IMR-90 (cell line): ENCODE measurements at regions not wholly inside any gene's neighbourhood (a gene's known extent, or its start where the extent isn't known, plus 50 kb on each side); places are given as distances from the start of the nearest gene placed in this dataset.

Experiments
- BHLHE40 ChIP-seq: fragments of 150-350 bp; IDR thresholded peaks from 2 replicates; pipeline ENCODE4 v1.6.1; 2016; ENCODE audit warnings: mild to moderate bottlenecking, low read depth, low read length
- CTCF ChIP-seq: conservative IDR thresholded peaks from 2 replicates; pipeline ENCODE4 v1.5.1; 2012; ENCODE audit warnings: mild to moderate bottlenecking, low read depth, low read length, improper control_type of control experiment
- MXI1 ChIP-seq: IDR thresholded peaks from 2 replicates; pipeline ENCODE4 v1.6.1; 2012; ENCODE audit warnings: low read depth, mild to moderate bottlenecking, low read length, moderate library complexity, borderline replicate concordance
- POLR2A ChIP-seq: IDR thresholded peaks from 2 replicates; pipeline ENCODE4 v1.6.1; 2012; ENCODE audit warnings: mild to moderate bottlenecking, low read depth, low read length
- TF ChIP-seq, protein P1 (sequence below): fragments of 150-350 bp; IDR thresholded peaks from 2 replicates; pipeline ENCODE4 v1.6.1; 2016; ENCODE audit warnings: low read depth, mild to moderate bottlenecking, low read length, moderate library complexity, borderline replicate concordance
- TF ChIP-seq, protein P2 (sequence below): fragments of 150-350 bp; IDR thresholded peaks from 2 replicates; pipeline ENCODE4 v1.6.1; 2017; ENCODE audit warnings: mild to moderate bottlenecking, antibody characterized with exemption, low read length, low read depth

GRCh38 chr9:119758990-119759389 lies 389.8 kb upstream of the BRINP1 start:
- TF ChIP-seq, protein P1, sequence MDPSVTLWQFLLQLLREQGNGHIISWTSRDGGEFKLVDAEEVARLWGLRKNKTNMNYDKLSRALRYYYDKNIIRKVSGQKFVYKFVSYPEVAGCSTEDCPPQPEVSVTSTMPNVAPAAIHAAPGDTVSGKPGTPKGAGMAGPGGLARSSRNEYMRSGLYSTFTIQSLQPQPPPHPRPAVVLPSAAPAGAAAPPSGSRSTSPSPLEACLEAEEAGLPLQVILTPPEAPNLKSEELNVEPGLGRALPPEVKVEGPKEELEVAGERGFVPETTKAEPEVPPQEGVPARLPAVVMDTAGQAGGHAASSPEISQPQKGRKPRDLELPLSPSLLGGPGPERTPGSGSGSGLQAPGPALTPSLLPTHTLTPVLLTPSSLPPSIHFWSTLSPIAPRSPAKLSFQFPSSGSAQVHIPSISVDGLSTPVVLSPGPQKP, result no peak
- no peak for TF ChIP-seq CTCF
- no peak for TF ChIP-seq MXI1
- TF ChIP-seq POLR2A, result no peak
- TF ChIP-seq BHLHE40, result no peak
- TF ChIP-seq, protein P2, sequence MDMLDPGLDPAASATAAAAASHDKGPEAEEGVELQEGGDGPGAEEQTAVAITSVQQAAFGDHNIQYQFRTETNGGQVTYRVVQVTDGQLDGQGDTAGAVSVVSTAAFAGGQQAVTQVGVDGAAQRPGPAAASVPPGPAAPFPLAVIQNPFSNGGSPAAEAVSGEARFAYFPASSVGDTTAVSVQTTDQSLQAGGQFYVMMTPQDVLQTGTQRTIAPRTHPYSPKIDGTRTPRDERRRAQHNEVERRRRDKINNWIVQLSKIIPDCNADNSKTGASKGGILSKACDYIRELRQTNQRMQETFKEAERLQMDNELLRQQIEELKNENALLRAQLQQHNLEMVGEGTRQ, result no peak
